K562 (cell line): ENCODE measurements at regions not wholly inside any gene's neighbourhood (a gene's known extent, or its start where the extent isn't known, plus 50 kb on each side); places are given as distances from the start of the nearest gene placed in this dataset.

Experiments used
- CEBPB ChIP-seq: fragments of 450-650 bp; IDR thresholded peaks from 2 replicates; pipeline ENCODE4 v1.6.1; 2016; ENCODE audit warnings: missing genetic modification characterization, missing compliant biosample characterization
- FOS ChIP-seq: IDR thresholded peaks from 3 replicates; pipeline ENCODE4 v1.6.1; 2011; ENCODE audit not compliant: insufficient read length; ENCODE audit errors: extremely low read depth
- MNT ChIP-seq, 2 experiments: fragments of 450-650 bp; conservative IDR thresholded peaks; 2 replicates each; pipeline ENCODE4 v1.6.1; 2017; ENCODE audit warnings: mild to moderate bottlenecking in 2 of 2, moderate library complexity in 2 of 2
- PHF20 ChIP-seq: fragments of 450-650 bp; IDR thresholded peaks from 2 replicates; pipeline ENCODE4 v1.6.1; 2018; ENCODE audit not compliant: partially characterized antibody
- POLR3A ChIP-seq: IDR thresholded peaks from 2 replicates; pipeline ENCODE4 v1.6.1; 2011; ENCODE audit warnings: borderline replicate concordance, mild to moderate bottlenecking, moderate library complexity; ENCODE audit not compliant: insufficient read length, insufficient read depth; ENCODE audit errors: extremely low read depth
- STAT5A ChIP-seq: IDR thresholded peaks from 2 replicates; pipeline ENCODE4 v1.6.1; 2012; ENCODE audit warnings: low read length, inconsistent platforms, borderline replicate concordance
- TRIM24 ChIP-seq, 2 experiments: fragments of 450-650 bp; IDR thresholded peaks; 2 replicates each; pipeline ENCODE4 v1.6.1; 2016
- ZNF589 ChIP-seq: fragments of 200-800 bp; sonication (Bioruptor generic); IDR thresholded peaks from 2 replicates; pipeline ENCODE4 v1.6.1; 2016; ENCODE audit warnings: low read depth, missing genetic modification characterization, missing compliant biosample characterization
- TF ChIP-seq, protein P1 (sequence below): IDR thresholded peaks from 2 replicates; pipeline ENCODE4 v1.6.1; 2011; ENCODE audit warnings: borderline replicate concordance, low read depth, mild to moderate bottlenecking, moderate library complexity, low read length; ENCODE audit not compliant: insufficient read depth, poor library complexity, severe bottlenecking
- TF ChIP-seq, protein P2 (sequence below), 3 experiments: IDR thresholded peaks in 2 of 3; conservative IDR thresholded peaks in 1 of 3; 2 replicates each; pipeline ENCODE4 v1.5.1; 2011 to 2012; ENCODE audit warnings: low read length in 3 of 3, mild to moderate bottlenecking in 3 of 3, control low read depth in 2 of 3, improper control_type of control experiment in 1 of 3, inconsistent platforms in 1 of 3, low read depth in 1 of 3, mixed read lengths in 1 of 3, moderate library complexity in 1 of 3; ENCODE audit not compliant: insufficient read depth in 2 of 3

DNA sequence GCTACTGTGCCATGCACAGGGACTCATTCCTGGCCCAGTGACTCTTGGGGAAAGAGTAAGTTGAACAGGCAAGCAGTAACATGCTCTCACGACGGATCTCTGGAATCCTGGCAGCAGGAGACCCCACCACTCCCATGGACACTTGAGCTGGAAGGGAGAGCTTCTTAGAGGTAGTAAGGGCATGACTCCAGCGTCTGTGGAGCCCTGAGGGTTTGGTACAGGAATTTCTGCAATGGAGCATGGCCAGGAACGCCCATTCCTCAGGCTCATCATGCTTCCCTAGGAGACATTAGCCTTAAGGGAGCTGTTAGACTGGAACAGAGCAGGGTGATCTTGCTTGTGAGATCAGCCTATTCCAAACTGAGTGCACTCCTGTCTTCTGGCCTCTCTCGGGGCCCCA, 212.9 kb downstream of the MAT2B start:
- TF ChIP-seq, protein P1, sequence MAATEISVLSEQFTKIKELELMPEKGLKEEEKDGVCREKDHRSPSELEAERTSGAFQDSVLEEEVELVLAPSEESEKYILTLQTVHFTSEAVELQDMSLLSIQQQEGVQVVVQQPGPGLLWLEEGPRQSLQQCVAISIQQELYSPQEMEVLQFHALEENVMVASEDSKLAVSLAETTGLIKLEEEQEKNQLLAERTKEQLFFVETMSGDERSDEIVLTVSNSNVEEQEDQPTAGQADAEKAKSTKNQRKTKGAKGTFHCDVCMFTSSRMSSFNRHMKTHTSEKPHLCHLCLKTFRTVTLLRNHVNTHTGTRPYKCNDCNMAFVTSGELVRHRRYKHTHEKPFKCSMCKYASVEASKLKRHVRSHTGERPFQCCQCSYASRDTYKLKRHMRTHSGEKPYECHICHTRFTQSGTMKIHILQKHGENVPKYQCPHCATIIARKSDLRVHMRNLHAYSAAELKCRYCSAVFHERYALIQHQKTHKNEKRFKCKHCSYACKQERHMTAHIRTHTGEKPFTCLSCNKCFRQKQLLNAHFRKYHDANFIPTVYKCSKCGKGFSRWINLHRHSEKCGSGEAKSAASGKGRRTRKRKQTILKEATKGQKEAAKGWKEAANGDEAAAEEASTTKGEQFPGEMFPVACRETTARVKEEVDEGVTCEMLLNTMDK = no peak
- no peak for TF ChIP-seq PHF20
- no peak for TF ChIP-seq STAT5A
- no peak for TF ChIP-seq ZNF589 (CRISPR knock-in tag)
- TF ChIP-seq, protein P2, sequence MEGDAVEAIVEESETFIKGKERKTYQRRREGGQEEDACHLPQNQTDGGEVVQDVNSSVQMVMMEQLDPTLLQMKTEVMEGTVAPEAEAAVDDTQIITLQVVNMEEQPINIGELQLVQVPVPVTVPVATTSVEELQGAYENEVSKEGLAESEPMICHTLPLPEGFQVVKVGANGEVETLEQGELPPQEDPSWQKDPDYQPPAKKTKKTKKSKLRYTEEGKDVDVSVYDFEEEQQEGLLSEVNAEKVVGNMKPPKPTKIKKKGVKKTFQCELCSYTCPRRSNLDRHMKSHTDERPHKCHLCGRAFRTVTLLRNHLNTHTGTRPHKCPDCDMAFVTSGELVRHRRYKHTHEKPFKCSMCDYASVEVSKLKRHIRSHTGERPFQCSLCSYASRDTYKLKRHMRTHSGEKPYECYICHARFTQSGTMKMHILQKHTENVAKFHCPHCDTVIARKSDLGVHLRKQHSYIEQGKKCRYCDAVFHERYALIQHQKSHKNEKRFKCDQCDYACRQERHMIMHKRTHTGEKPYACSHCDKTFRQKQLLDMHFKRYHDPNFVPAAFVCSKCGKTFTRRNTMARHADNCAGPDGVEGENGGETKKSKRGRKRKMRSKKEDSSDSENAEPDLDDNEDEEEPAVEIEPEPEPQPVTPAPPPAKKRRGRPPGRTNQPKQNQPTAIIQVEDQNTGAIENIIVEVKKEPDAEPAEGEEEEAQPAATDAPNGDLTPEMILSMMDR (IDR thresholded peaks at IDR 0.05 in 2 of 3, conservative IDR thresholded peaks at IDR 0.05 in 1 of 3; ENCODE audit: insufficient read depth in 2 of 3, low read depth in 1 of 3, low read length in 3 of 3) = no peak
- no peak for TF ChIP-seq POLR3A
- no peak for TF ChIP-seq FOS
- TF ChIP-seq CEBPB (tag) = no peak
- TF ChIP-seq MNT (conservative IDR thresholded peaks at IDR 0.05) = no peak
- no peak for TF ChIP-seq TRIM24 (IDR thresholded peaks at IDR 0.05)
